GM23338 (cell line): ENCODE measurements at regions not wholly inside any gene's neighbourhood (a gene's known extent, or its start where the extent isn't known, plus 50 kb on each side); places are given as distances from the start of the nearest gene placed in this dataset.

ENCODE experiments used
- ATAC-seq: fragments of 200-7000 bp; cut with Tn5 transposase; 3 replicates; pipeline ENCODE4 v1.9.1; 2020
- DNase-seq: peaks from one replicate; pipeline ENCODE4 v3.0.0-alpha.2; 2015; ENCODE audit warnings: low spot score
- H2AFZ ChIP-seq: fragments of 200-600 bp; sonication (generic); 2 replicates; pipeline ENCODE4 v1.8.0; 2016; ENCODE audit warnings: antibody characterized with exemption, mild to moderate bottlenecking, moderate library complexity
- H3F3A ChIP-seq: fragments of 200-600 bp; sonication (generic); replicated peaks from 2 replicates; pipeline ENCODE4 v1.8.0; 2017; ENCODE audit warnings: antibody characterized with exemption, mixed run types, low read depth
- H3K27ac ChIP-seq: fragments of 200-600 bp; sonication (generic); 2 replicates; pipeline ENCODE4 v1.6.1; 2016; ENCODE audit warnings: low read depth
- H3K27me3 ChIP-seq: fragments of 200-600 bp; sonication (generic); 2 replicates; pipeline ENCODE4 v1.8.0; 2016; ENCODE audit warnings: mild to moderate bottlenecking, mixed run types, moderate library complexity; ENCODE audit not compliant: insufficient read depth
- H3K36me3 ChIP-seq: fragments of 200-600 bp; sonication (generic); 2 replicates; pipeline ENCODE4 v1.8.0; 2016; ENCODE audit warnings: mild to moderate bottlenecking; ENCODE audit not compliant: insufficient read depth
- H3K4me1 ChIP-seq: fragments of 200-600 bp; sonication (generic); 2 replicates; pipeline ENCODE4 v1.8.0; 2016; ENCODE audit warnings: mild to moderate bottlenecking, moderate library complexity; ENCODE audit not compliant: insufficient read depth
- H3K4me2 ChIP-seq: fragments of 200-600 bp; sonication (generic); 2 replicates; pipeline ENCODE4 v1.7.1; 2017; ENCODE audit warnings: mixed run types
- H3K4me3 ChIP-seq: fragments of 200-600 bp; sonication (generic); 2 replicates; pipeline ENCODE4 v1.6.1; 2016; ENCODE audit warnings: mixed run types
- H3K79me2 ChIP-seq: fragments of 200-600 bp; sonication (generic); replicated peaks from 2 replicates; pipeline ENCODE4 v1.8.0; 2017; ENCODE audit warnings: mild to moderate bottlenecking; ENCODE audit not compliant: insufficient read depth
- H3K9me2 ChIP-seq: fragments of 200-600 bp; sonication (generic); 2 replicates; pipeline ENCODE4 v1.8.0; 2017; ENCODE audit not compliant: insufficient read depth
- H4K20me1 ChIP-seq: fragments of 200-600 bp; sonication (generic); replicated peaks from 2 replicates; pipeline ENCODE4 v1.8.0; 2017; ENCODE audit warnings: mild to moderate bottlenecking; ENCODE audit not compliant: insufficient read depth
- H3K27ac Mint-ChIP-seq: 2 replicates; pipeline ENCODE4 v1.8.0; 2020; ENCODE audit warnings: inconsistent platforms, mild to moderate bottlenecking, moderate library complexity, mixed read lengths
- H3K27me3 Mint-ChIP-seq: 3 replicates; pipeline ENCODE4 v1.8.0; 2022; ENCODE audit warnings: low read depth, mild to moderate bottlenecking, moderate library complexity, mixed read lengths, inconsistent platforms; ENCODE audit not compliant: insufficient read depth, poor library complexity
- H3K36me3 Mint-ChIP-seq: 3 replicates; pipeline ENCODE4 v1.8.0; 2021; ENCODE audit warnings: low read depth, mild to moderate bottlenecking, inconsistent platforms, moderate library complexity, mixed read lengths
- H3K4me1 Mint-ChIP-seq: 3 replicates; pipeline ENCODE4 v1.8.0; 2020; ENCODE audit warnings: mild to moderate bottlenecking, inconsistent platforms, mixed read lengths
- H3K4me3 Mint-ChIP-seq: 3 replicates; pipeline ENCODE4 v1.8.0; 2021; ENCODE audit warnings: moderate library complexity, mild to moderate bottlenecking, inconsistent platforms, mixed read lengths
- H3K9me3 Mint-ChIP-seq: 3 replicates; pipeline ENCODE4 v1.8.0; 2020; ENCODE audit warnings: moderate library complexity, mild to moderate bottlenecking, inconsistent platforms, mixed read lengths
- CREB1 ChIP-seq: fragments of 250-450 bp; sonication (Bioruptor Pico); IDR thresholded peaks from 2 replicates; pipeline ENCODE4 v1.5.0; 2020; ENCODE audit warnings: low read depth, mild to moderate bottlenecking, moderate library complexity
- EZH2 ChIP-seq: fragments of 200-600 bp; sonication (generic); IDR thresholded peaks from one replicate; pipeline ENCODE4 v1.8.0; 2017; ENCODE audit warnings: antibody characterized with exemption, mild to moderate bottlenecking, low read depth; ENCODE audit not compliant: unreplicated experiment
- EZH2phosphoT487 ChIP-seq: fragments of 200-600 bp; sonication (generic); IDR thresholded peaks from one replicate; pipeline ENCODE4 v1.8.1; 2018; ENCODE audit warnings: antibody characterized with exemption; ENCODE audit not compliant: unreplicated experiment
- JUNB ChIP-seq: IDR thresholded peaks from one replicate; pipeline ENCODE4 v1.6.1; 2016; ENCODE audit warnings: antibody characterized with exemption; ENCODE audit not compliant: unreplicated experiment
- NANOG ChIP-seq: IDR thresholded peaks from 2 replicates; pipeline ENCODE4 v1.6.1; 2016; ENCODE audit warnings: antibody characterized with exemption, borderline replicate concordance
- POLR2AphosphoS5 ChIP-seq: IDR thresholded peaks from 2 replicates; pipeline ENCODE4 v1.6.1; 2016; ENCODE audit warnings: antibody characterized with exemption, low read depth
- STAT1 ChIP-seq: IDR thresholded peaks from one replicate; pipeline ENCODE4 v1.6.1; 2016; ENCODE audit warnings: antibody characterized with exemption; ENCODE audit not compliant: unreplicated experiment
- ZNF114 ChIP-seq: fragments of 250-450 bp; sonication (Bioruptor Pico); IDR thresholded peaks from 2 replicates; pipeline ENCODE4 v1.5.0; 2020; ENCODE audit warnings: mild to moderate bottlenecking, moderate library complexity
- ZNF331 ChIP-seq: fragments of 250-450 bp; sonication (Bioruptor Pico); IDR thresholded peaks from 2 replicates; pipeline ENCODE4 v1.5.0; 2020; ENCODE audit warnings: low read depth, mild to moderate bottlenecking, moderate library complexity
- TF ChIP-seq, protein P1 (sequence below): IDR thresholded peaks from 2 replicates; pipeline ENCODE4 v1.6.1; 2016; ENCODE audit warnings: antibody characterized with exemption
- TF ChIP-seq, protein P2 (sequence below): fragments of 250-450 bp; sonication (Bioruptor Pico); IDR thresholded peaks from 2 replicates; pipeline ENCODE4 v1.5.0; 2020; ENCODE audit warnings: mild to moderate bottlenecking, moderate library complexity
- TF ChIP-seq, protein P3 (sequence below), 2 experiments: fragments of 200-600 bp in 1 of 2; sonication (generic) in 1 of 2; conservative IDR thresholded peaks; 2 replicates each; pipeline versions ENCODE4 v1.5.1 to v1.6.1; 2016 to 2017; ENCODE audit warnings: antibody characterized with exemption in 2 of 2, low read depth in 2 of 2, mild to moderate bottlenecking in 2 of 2, moderate library complexity in 1 of 2

DNA sequence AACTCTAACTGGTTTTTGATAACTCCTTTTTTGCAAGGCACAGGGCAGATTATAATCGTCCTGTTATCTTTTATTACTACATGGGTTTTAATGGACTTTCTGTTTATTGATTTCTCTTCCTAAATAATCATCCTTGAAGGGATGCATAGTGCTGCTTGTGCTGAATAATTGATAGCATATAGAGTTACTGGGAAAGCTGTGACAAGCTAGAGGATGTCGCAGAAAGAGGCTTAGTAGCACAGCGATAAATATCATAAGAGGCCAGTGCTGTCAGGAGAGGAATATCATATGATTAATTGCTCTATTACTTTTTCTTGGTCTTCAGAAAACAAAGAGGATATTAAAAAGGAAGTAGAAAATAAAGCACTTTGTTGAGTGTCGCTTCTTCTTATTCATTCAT is 1007.1 kb upstream of the ACO1 start (continued):
- TF ChIP-seq, protein P1, sequence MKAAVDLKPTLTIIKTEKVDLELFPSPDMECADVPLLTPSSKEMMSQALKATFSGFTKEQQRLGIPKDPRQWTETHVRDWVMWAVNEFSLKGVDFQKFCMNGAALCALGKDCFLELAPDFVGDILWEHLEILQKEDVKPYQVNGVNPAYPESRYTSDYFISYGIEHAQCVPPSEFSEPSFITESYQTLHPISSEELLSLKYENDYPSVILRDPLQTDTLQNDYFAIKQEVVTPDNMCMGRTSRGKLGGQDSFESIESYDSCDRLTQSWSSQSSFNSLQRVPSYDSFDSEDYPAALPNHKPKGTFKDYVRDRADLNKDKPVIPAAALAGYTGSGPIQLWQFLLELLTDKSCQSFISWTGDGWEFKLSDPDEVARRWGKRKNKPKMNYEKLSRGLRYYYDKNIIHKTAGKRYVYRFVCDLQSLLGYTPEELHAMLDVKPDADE: no peak
- TF ChIP-seq CREB1 (CRISPR knock-in tag): no peak
- no peak for TF ChIP-seq ZNF114 (CRISPR knock-in tag)
- TF ChIP-seq STAT1: no peak
- no peak for TF ChIP-seq ZNF331

DNA sequence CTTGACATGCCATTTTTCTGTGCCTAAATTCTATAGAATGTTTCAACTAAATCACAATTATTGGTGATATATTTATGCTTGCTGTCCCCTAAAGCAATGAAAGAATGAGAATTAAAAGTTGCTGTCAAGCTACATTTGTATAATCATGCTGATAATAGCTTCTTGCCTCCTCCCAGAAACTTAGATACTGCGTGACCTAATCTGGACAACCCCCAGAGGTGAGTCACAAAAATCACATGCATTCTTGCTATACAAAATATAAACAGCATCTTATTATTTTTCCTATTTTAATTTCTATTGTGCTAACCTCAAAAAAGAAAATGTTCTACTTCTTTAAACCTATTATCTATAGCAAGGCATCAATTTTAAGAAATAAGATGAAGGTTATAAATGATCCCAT is 995.8 kb upstream of the ACO1 start:
- no peak overlapping the region for H3K27ac Mint-ChIP-seq
- Histone ChIP-seq H4K20me1 (no peaks in the 10 kb centered on the region), H3K27me3 (no peaks in the 10 kb centered on the region), H3K79me2 (no peaks in the 10 kb centered on the region), H2AFZ (no peak overlapping the region), H3K36me3 (no peaks in the 10 kb centered on the region), H3K4me2 (no peak overlapping the region), H3K27ac (no peak overlapping the region), H3K4me1 (no peaks in the 10 kb centered on the region), H3K4me3 (no peak overlapping the region), H3K9me2 (no peaks in the 10 kb centered on the region), H3F3A (no peaks in the 10 kb centered on the region)
- TF ChIP-seq ZNF331 (no peak), EZH2phosphoT487 (no peak), POLR2AphosphoS5 (no peak), EZH2 (no peak), NANOG (no peak), JUNB (no peak)
- TF ChIP-seq, protein P2, sequence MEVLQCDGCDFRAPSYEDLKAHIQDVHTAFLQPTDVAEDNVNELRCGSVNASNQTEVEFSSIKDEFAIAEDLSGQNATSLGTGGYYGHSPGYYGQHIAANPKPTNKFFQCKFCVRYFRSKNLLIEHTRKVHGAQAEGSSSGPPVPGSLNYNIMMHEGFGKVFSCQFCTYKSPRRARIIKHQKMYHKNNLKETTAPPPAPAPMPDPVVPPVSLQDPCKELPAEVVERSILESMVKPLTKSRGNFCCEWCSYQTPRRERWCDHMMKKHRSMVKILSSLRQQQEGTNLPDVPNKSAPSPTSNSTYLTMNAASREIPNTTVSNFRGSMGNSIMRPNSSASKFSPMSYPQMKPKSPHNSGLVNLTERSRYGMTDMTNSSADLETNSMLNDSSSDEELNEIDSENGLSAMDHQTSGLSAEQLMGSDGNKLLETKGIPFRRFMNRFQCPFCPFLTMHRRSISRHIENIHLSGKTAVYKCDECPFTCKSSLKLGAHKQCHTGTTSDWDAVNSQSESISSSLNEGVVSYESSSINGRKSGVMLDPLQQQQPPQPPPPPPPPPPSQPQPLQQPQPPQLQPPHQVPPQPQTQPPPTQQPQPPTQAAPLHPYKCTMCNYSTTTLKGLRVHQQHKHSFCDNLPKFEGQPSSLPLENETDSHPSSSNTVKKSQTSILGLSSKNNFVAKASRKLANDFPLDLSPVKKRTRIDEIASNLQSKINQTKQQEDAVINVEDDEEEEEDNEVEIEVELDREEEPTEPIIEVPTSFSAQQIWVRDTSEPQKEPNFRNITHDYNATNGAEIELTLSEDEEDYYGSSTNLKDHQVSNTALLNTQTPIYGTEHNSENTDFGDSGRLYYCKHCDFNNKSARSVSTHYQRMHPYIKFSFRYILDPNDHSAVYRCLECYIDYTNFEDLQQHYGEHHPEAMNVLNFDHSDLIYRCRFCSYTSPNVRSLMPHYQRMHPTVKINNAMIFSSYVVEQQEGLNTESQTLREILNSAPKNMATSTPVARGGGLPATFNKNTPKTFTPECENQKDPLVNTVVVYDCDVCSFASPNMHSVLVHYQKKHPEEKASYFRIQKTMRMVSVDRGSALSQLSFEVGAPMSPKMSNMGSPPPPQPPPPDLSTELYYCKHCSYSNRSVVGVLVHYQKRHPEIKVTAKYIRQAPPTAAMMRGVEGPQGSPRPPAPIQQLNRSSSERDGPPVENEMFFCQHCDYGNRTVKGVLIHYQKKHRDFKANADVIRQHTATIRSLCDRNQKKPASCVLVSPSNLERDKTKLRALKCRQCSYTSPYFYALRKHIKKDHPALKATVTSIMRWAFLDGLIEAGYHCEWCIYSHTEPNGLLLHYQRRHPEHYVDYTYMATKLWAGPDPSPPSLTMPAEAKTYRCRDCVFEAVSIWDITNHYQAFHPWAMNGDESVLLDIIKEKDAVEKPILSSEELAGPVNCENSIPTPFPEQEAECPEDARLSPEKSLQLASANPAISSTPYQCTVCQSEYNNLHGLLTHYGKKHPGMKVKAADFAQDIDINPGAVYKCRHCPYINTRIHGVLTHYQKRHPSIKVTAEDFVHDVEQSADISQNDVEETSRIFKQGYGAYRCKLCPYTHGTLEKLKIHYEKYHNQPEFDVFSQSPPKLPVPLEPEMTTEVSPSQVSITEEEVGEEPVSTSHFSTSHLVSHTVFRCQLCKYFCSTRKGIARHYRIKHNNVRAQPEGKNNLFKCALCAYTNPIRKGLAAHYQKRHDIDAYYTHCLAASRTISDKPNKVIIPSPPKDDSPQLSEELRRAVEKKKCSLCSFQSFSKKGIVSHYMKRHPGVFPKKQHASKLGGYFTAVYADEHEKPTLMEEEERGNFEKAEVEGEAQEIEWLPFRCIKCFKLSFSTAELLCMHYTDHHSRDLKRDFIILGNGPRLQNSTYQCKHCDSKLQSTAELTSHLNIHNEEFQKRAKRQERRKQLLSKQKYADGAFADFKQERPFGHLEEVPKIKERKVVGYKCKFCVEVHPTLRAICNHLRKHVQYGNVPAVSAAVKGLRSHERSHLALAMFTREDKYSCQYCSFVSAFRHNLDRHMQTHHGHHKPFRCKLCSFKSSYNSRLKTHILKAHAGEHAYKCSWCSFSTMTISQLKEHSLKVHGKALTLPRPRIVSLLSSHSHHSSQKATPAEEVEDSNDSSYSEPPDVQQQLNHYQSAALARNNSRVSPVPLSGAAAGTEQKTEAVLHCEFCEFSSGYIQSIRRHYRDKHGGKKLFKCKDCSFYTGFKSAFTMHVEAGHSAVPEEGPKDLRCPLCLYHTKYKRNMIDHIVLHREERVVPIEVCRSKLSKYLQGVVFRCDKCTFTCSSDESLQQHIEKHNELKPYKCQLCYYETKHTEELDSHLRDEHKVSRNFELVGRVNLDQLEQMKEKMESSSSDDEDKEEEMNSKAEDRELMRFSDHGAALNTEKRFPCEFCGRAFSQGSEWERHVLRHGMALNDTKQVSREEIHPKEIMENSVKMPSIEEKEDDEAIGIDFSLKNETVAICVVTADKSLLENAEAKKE (CRISPR knock-in tag): no peak
- TF ChIP-seq, protein P3, sequence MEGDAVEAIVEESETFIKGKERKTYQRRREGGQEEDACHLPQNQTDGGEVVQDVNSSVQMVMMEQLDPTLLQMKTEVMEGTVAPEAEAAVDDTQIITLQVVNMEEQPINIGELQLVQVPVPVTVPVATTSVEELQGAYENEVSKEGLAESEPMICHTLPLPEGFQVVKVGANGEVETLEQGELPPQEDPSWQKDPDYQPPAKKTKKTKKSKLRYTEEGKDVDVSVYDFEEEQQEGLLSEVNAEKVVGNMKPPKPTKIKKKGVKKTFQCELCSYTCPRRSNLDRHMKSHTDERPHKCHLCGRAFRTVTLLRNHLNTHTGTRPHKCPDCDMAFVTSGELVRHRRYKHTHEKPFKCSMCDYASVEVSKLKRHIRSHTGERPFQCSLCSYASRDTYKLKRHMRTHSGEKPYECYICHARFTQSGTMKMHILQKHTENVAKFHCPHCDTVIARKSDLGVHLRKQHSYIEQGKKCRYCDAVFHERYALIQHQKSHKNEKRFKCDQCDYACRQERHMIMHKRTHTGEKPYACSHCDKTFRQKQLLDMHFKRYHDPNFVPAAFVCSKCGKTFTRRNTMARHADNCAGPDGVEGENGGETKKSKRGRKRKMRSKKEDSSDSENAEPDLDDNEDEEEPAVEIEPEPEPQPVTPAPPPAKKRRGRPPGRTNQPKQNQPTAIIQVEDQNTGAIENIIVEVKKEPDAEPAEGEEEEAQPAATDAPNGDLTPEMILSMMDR (conservative IDR thresholded peaks at IDR 0.05; ENCODE audit: low read depth in 2 of 2): no peak
- no peaks in the 10 kb centered on the region for H3K9me3 Mint-ChIP-seq
- ATAC-seq (no peak), DNase-seq (no peak)
- no peak overlapping the region for H3K4me3 Mint-ChIP-seq
- H3K36me3 Mint-ChIP-seq: no peaks in the 10 kb centered on the region
- H3K4me1 Mint-ChIP-seq: peaks cover 2% of the 10 kb centered on the region; the same call in 1 of the 3 replicates
- H3K27me3 Mint-ChIP-seq: no peaks in the 10 kb centered on the region
